ENCODE measurements at regions not wholly inside any gene's neighbourhood (a gene's known extent, or its start where the extent isn't known, plus 50 kb on each side); places are given as distances from the start of the nearest gene placed in this dataset.

DNA sequence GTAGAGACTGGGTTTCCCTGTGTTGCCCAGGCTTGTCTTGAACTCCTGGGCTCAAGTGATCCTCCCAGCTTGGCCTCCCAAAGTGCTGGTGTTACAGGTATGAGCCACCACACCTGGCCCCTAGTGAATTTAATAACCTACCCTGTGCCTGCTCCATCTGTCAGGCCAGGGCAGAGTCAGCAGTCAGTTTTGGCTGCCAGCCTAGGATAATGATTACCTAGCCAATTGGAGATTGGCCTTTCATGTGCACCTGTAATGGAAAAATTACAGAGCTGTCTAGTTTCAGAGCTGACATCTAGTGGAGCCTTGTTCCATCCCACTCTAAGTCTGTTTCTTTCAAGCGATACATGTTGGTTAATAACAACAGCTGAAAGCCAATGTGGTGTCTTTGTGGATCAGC is 92.0 kb downstream of the DIRAS3 start:
- Histone ChIP-seq H3K36me3 (no peaks in the 10 kb centered on the region), H3K27ac (no peak overlapping the region), H3K4me3 (no peak overlapping the region), H3K4me1 (ENCODE audit: control insufficient read depth in 1 of 2, low read depth in 2 of 2) (no peaks in the 10 kb centered on the region), H3K27me3 (replicated peaks; ENCODE audit: insufficient read depth) (no peaks in the 10 kb centered on the region), H3K9me3 (peaks cover 12% of the 10 kb centered on the region)
- ATAC-seq (ENCODE audit: insufficient number of reproducible peaks, low FRiP score, low read depth) (no peak), DNase-seq (ENCODE audit: low spot score) (no peak)
- TF ChIP-seq CTCF (IDR thresholded peaks at IDR 0.05): no peak

GRCh38 chr1:67957066-67957465 is 93.4 kb downstream of the DIRAS3 start:
- no peak for ATAC-seq (ENCODE audit: insufficient number of reproducible peaks, low FRiP score, low read depth)

DNA sequence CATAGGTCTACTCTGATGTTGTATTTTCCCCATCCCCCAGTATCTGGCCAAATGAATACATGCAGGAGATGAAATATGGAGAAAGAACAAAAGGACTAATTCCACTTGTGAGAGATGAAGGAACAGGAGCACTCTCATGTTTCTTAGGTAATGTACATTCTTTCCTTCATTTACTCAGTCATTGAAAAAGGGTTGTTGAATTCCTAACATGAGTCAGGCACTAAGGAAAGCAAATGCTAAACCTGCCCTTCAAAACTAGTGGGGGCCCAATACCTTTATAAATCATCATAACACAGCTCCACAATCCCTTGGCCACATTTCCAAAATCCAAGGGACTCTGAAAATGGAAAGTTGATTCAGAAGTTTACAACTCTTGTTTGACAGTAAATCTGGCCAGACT is 94.3 kb downstream of the DIRAS3 start:
- ATAC-seq (ENCODE audit: insufficient number of reproducible peaks, low FRiP score, low read depth) (no peak), DNase-seq (ENCODE audit: low spot score) (no peak)
- H3K4me1 ChIP-seq (ENCODE audit: control insufficient read depth in 1 of 2, low read depth in 2 of 2): no peaks in the 10 kb centered on the region
- no peaks in the 10 kb centered on the region for H3K36me3 ChIP-seq
- H3K4me3 ChIP-seq: no peak overlapping the region
- TF ChIP-seq CTCF (IDR thresholded peaks at IDR 0.05): no peak
- no peak overlapping the region for H3K27ac ChIP-seq
- no peaks in the 10 kb centered on the region for H3K27me3 ChIP-seq (replicated peaks; ENCODE audit: insufficient read depth)
- H3K9me3 ChIP-seq: no peaks in the 10 kb centered on the region

More at GRCh38 chr1:67957066-67957465, 93.4 kb downstream of the DIRAS3 start:
- H3K27me3 ChIP-seq (replicated peaks; ENCODE audit: insufficient read depth): no peaks in the 10 kb centered on the region
- no peak for TF ChIP-seq CTCF (IDR thresholded peaks at IDR 0.05)
- H3K9me3 ChIP-seq: peaks cover 3% of the 10 kb centered on the region
- H3K4me1 ChIP-seq (ENCODE audit: control insufficient read depth in 1 of 2, low read depth in 2 of 2): no peaks in the 10 kb centered on the region
- no peak overlapping the region for H3K4me3 ChIP-seq
- no peak for DNase-seq (ENCODE audit: low spot score)
- H3K27ac ChIP-seq: no peak overlapping the region
- no peaks in the 10 kb centered on the region for H3K36me3 ChIP-seq

DNA sequence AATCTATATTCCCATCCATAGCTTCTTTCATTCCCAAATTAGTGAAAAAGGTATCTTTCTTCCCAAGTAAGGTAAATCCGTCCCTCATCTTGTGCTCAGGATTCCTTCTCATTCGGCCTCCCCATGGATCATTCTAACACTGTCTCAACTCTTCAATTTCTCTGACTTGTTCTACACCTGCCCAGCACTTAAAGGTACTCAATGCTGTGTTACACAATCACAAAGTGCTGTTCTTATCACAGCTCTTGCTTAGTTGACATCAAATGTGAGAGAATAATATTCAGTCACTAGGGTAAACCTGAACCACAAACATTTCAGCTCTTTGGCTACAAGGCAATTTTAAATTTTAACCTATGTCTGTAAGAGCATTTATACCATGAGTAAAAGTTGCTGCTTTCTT is 94.8 kb downstream of the DIRAS3 start:
- ATAC-seq (ENCODE audit: insufficient number of reproducible peaks, low FRiP score, low read depth): no peak
- DNase-seq (ENCODE audit: low spot score): no peak
- H3K4me1 ChIP-seq (ENCODE audit: control insufficient read depth in 1 of 2, low read depth in 2 of 2): no peaks in the 10 kb centered on the region
- no peaks in the 10 kb centered on the region for H3K27me3 ChIP-seq (replicated peaks; ENCODE audit: insufficient read depth)
- TF ChIP-seq CTCF (IDR thresholded peaks at IDR 0.05): no peak
- H3K4me3 ChIP-seq: no peak overlapping the region
- H3K9me3 ChIP-seq: no peaks in the 10 kb centered on the region
- H3K27ac ChIP-seq: no peak overlapping the region
- H3K36me3 ChIP-seq: no peaks in the 10 kb centered on the region

DNA sequence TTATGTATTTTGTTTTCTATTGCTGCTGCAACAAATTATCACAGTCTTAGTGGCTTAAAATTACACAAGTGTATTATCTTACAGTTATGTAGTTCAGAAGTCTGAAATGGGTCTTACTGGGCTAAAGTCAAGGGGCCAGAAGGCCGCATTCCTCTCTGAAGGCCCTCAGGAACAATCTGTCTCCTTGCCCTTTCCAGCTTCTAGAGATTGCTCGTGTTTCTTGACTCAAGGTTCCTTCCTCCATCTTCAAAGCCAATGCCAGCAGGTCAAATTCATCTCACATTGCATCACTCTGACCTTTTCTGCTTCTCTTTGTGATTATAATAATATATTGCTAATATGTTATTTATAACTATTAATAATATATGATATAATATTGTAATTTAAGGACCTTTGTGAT is 97.1 kb downstream of the DIRAS3 start:
- Histone ChIP-seq H3K4me1 (ENCODE audit: control insufficient read depth in 1 of 2, low read depth in 2 of 2) (no peaks in the 10 kb centered on the region), H3K4me3 (no peak overlapping the region), H3K27me3 (replicated peaks; ENCODE audit: insufficient read depth) (no peaks in the 10 kb centered on the region), H3K27ac (no peak overlapping the region), H3K36me3 (no peaks in the 10 kb centered on the region), H3K9me3 (no peaks in the 10 kb centered on the region)
- no peak for TF ChIP-seq CTCF (IDR thresholded peaks at IDR 0.05)
- ATAC-seq (ENCODE audit: insufficient number of reproducible peaks, low FRiP score, low read depth) (no peak), DNase-seq (ENCODE audit: low spot score) (no peak)
